Aorta (tissue), 5 donors: ENCODE measurements at regions not wholly inside any gene's neighbourhood (a gene's known extent, or its start where the extent isn't known, plus 50 kb on each side); places are given as distances from the start of the nearest gene placed in this dataset.

Experiments used
- ATAC-seq: fragments of 200-7000 bp; cut with Tn5 transposase; one replicate; pipeline ENCODE4 v1.9.1; 2022; ENCODE audit warnings: moderate library complexity; ENCODE audit not compliant: low FRiP score
- DNase-seq, 2 donors: peaks; one replicate each; pipeline ENCODE4 v3.0.0-alpha.2; 2020
- H3K27ac ChIP-seq, 2 donors: one replicate each; pipeline ENCODE4 v1.5.1; 2013; ENCODE audit warnings: low read length in 2 of 2, mild to moderate bottlenecking in 2 of 2, moderate library complexity in 2 of 2, control low read depth in 1 of 2, inconsistent platforms in 1 of 2, low read depth in 1 of 2
- H3K27me3 ChIP-seq, 2 donors: one replicate each; pipeline ENCODE4 v1.6.1; 2013; ENCODE audit warnings: control low read depth in 1 of 2, low read length in 1 of 2, mild to moderate bottlenecking in 1 of 2, moderate library complexity in 1 of 2; ENCODE audit not compliant: insufficient read depth in 2 of 2, control insufficient read depth in 1 of 2
- H3K36me3 ChIP-seq, 2 donors: one replicate each; pipeline ENCODE4 v1.6.1; 2013; ENCODE audit warnings: control low read depth in 1 of 2, low read length in 1 of 2, mild to moderate bottlenecking in 1 of 2; ENCODE audit not compliant: insufficient read depth in 2 of 2, control insufficient read depth in 1 of 2
- H3K4me1 ChIP-seq, 2 donors: one replicate each; pipeline ENCODE4 v1.6.1; 2013; ENCODE audit warnings: low read length in 2 of 2, control low read depth in 1 of 2, mild to moderate bottlenecking in 1 of 2, moderate library complexity in 1 of 2; ENCODE audit not compliant: insufficient read depth in 2 of 2, control insufficient read depth in 1 of 2
- H3K4me3 ChIP-seq, 2 donors: one replicate each; pipeline ENCODE4 v1.5.1; 2013; ENCODE audit warnings: low read length in 2 of 2, control low read depth in 1 of 2, mild to moderate bottlenecking in 1 of 2
- H3K9me3 ChIP-seq: one replicate; pipeline ENCODE4 v1.6.1; 2013; ENCODE audit warnings: mild to moderate bottlenecking, low read length; ENCODE audit not compliant: control insufficient read depth
- WGBS, 2 donors: extraction: QIAGEN DNeasy Blood & Tissue Kit; methylation state at CpG; one replicate each; pipeline ENCODE4 v1.1.7; 2013; 5-methylcytosine and 5-hydroxymethylcytosine counted together
- intact Hi-C, 2 donors: fragments of 100-400 bp; cut with DNase I; formaldehyde crosslinking; loops; one replicate each; pipeline versions ENCODE4 v1.14.2 to v1.15.0; 2022
- donor health status: healthy with polysubstance abuse.
- donor health status: Bipolar disorder and iron deficiency.
- donor health status: DM: no; HTN: no; CAD: no.
- donor health status: DM: no; HTN: no; CAD: no.
- donor health status: DM: yes; HTN: yes; CAD: no.

- Histone ChIP-seq H3K9me3 (no peaks in the 10 kb centered on the region), H3K4me1 (no peaks in the 10 kb centered on the region), H3K4me3 (no peak overlapping the region), H3K27me3 (no peaks in the 10 kb centered on the region), H3K27ac (no peak overlapping the region), H3K36me3 (no peaks in the 10 kb centered on the region)
- 85% methylated on average over 7 of the region's 7 CpGs for WGBS, 2 donors
- ATAC-seq (no peak), DNase-seq (no peak)
- intact Hi-C loops = no loop called here
These were observed 125.5 kb upstream of the HNRNPU start for GRCh38 chr1:244989813-244990212.

GRCh38 chr1:244988521-244988920 is 124.2 kb upstream of the HNRNPU start:
- Histone ChIP-seq H3K36me3 (no peaks in the 10 kb centered on the region), H3K4me3 (no peak overlapping the region), H3K9me3 (no peaks in the 10 kb centered on the region), H3K27ac (no peak overlapping the region), H3K4me1 (no peaks in the 10 kb centered on the region), H3K27me3 (no peaks in the 10 kb centered on the region)
- DNase-seq = no peak
- WGBS, 2 donors = 86 to 92% methylated on average over 2 of the region's 2 CpGs
- ATAC-seq = no peak
- intact Hi-C loops = no loop called here

GRCh38 chr1:244980605-244981004 is 116.3 kb upstream of the HNRNPU start:
- intact Hi-C loops = no loop called here
- H3K4me3 ChIP-seq = no peak overlapping the region
- H3K4me1 ChIP-seq = peaks cover 0 to 1% of the 10 kb centered on the region in 2 donors
- no peak overlapping the region for H3K27ac ChIP-seq
- DNase-seq = no peak
- no peaks in the 10 kb centered on the region for H3K36me3 ChIP-seq
- no peaks in the 10 kb centered on the region for H3K27me3 ChIP-seq
- 93 to 94% methylated on average over 7 of the region's 7 CpGs for WGBS, 2 donors
- no peaks in the 10 kb centered on the region for H3K9me3 ChIP-seq
- no peak for ATAC-seq

DNA sequence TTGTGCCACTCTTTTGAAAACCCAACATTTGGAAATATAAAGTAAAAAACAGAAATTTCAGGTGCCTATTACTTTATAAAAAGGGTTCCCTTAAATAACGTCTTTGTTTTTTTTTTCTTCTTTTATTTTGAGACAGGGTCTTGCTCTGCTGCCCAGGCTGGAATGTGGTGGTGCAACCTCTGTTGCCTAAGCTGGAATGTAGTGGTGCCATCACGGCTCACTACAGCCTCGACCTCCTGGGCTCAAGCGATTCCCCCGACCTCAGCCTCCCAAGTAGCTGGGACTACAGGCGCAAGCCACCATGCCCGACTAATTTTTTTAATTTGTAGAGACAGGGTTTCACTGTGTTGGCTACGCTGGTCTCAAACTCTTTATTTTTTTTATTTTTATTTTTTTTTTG is 110.2 kb upstream of the HNRNPU start:
- ATAC-seq (no peak), DNase-seq (no peak)
- no peak overlapping the region for H3K27ac ChIP-seq
- H3K4me1 ChIP-seq = peaks cover 0 to 1% of the 10 kb centered on the region in 2 donors
- WGBS, 2 donors = 84 to 90% methylated on average over 8 of the region's 8 CpGs
- intact Hi-C loops = loop anchor here (5.0 kb wide), 1 partner anchor 68 kb away; no protein-coding TSS in a partner anchor
- no peak overlapping the region for H3K4me3 ChIP-seq
- H3K9me3 ChIP-seq = no peaks in the 10 kb centered on the region
- no peaks in the 10 kb centered on the region for H3K27me3 ChIP-seq
- no peaks in the 10 kb centered on the region for H3K36me3 ChIP-seq

- peaks cover 0 to 1% of the 10 kb centered on the region in 2 donors for H3K4me1 ChIP-seq
- no peaks in the 10 kb centered on the region for H3K27me3 ChIP-seq
- WGBS, 2 donors = 6 to 14% methylated on average over 2 of the region's 2 CpGs
- H3K27ac ChIP-seq = no peak overlapping the region
- H3K9me3 ChIP-seq = no peaks in the 10 kb centered on the region
- H3K36me3 ChIP-seq = no peaks in the 10 kb centered on the region
- no peak for DNase-seq
- H3K4me3 ChIP-seq = no peak overlapping the region
- ATAC-seq = no peak
- intact Hi-C loops = loop anchor here (5.0 kb wide), 1 partner anchor 68 kb away; no protein-coding TSS in a partner anchor
These were observed 109.8 kb upstream of the HNRNPU start for GRCh38 chr1:244974106-244974505.

- no peak for ATAC-seq
- WGBS, 2 donors = 18 to 23% methylated on average over 11 of the region's 11 CpGs
- intact Hi-C loops = loop anchor here (2.0 to 5.0 kb wide), 3 partner anchors 71 to 137 kb away; partner anchors contain the start of genes COX20 (in 1 of the 2) and HNRNPU (in 1 of the 2)
- DNase-seq = no peak
- Histone ChIP-seq H3K27me3 (no peaks in the 10 kb centered on the region), H3K27ac (peak overlapping the region in 1 of 2 donors; percentile 98), H3K4me1 (peaks cover 0 to 2% of the 10 kb centered on the region in 2 donors), H3K4me3 (peak overlapping the region; percentile 76 to 94), H3K9me3 (no peaks in the 10 kb centered on the region), H3K36me3 (no peaks in the 10 kb centered on the region)
These were observed 107.3 kb upstream of the HNRNPU start for GRCh38 chr1:244971552-244972216.

GRCh38 chr1:244970744-244971551 is 106.6 kb upstream of the HNRNPU start:
- Histone ChIP-seq H3K27ac (peak overlapping the region; percentile 97 to 98), H3K9me3 (no peaks in the 10 kb centered on the region), H3K4me1 (peaks cover 0 to 2% of the 10 kb centered on the region in 2 donors), H3K36me3 (no peaks in the 10 kb centered on the region), H3K27me3 (no peaks in the 10 kb centered on the region), H3K4me3 (peak overlapping the region; percentile 76 to 94)
- intact Hi-C loops = loop anchor here (1.0 to 5.0 kb wide), 4 partner anchors 71 to 136 kb away; partner anchors contain the start of genes HNRNPU (in 2 of the 2) and COX20 (in 1 of the 2)
- WGBS, 2 donors = 0% methylated on average over 64 to 67 of the region's 67 CpGs
- ATAC-seq (peak; percentile 95), DNase-seq (peak; percentile 96 to 97)

DNA sequence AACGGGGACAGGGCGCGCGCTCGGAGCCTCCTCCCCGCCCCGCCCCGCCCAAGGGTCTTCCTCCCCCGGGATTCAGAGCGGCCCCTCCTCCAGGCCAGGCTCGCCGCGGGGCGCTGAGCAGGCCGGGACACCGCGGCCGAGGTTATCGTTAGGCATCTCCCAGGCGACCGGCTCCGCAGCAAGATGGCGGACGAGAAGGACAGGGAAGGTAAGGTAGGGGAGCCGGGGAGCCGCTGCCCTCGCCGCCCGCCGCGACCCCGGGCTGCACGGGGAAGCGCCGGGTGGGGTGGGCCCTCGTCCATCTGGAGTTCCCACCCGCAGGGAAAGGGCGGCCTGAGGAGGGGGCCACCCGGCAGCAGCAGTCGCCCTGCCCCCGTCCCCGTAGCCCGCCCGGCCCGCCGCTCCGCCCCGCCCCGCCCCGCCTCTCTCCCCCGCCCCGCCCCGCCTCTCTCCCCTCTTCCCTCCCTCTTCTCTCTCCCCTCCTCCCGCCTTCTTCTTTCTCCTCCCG is 105.9 kb upstream of the HNRNPU start:
- Histone ChIP-seq H3K4me1 (peaks cover under 1 to 4% of the 10 kb centered on the region in 2 donors), H3K9me3 (no peaks in the 10 kb centered on the region), H3K27me3 (no peaks in the 10 kb centered on the region), H3K36me3 (no peaks in the 10 kb centered on the region), H3K27ac (peak overlapping the region; percentile 96 to 100), H3K4me3 (peak overlapping the region; percentile 76 to 94)
- intact Hi-C loops = loop anchor here (1.0 to 5.0 kb wide), 4 partner anchors 72 to 135 kb away; partner anchors contain the start of genes HNRNPU (in 2 of the 2) and COX20 (in 1 of the 2)
- WGBS, 2 donors = 0% methylated on average over 13 to 55 of the region's 55 CpGs
- DNase-seq (peak in 1 of 2 donors; percentile 88), ATAC-seq (peak; percentile 75)
